Mucosa of stomach (tissue), 1 donor: ENCODE measurements at regions not wholly inside any gene's neighbourhood (a gene's known extent, or its start where the extent isn't known, plus 50 kb on each side); places are given as distances from the start of the nearest gene placed in this dataset.

ENCODE experiments used
- H3K27me3 ChIP-seq: one replicate; pipeline ENCODE4 v1.7.0; 2013; ENCODE audit warnings: mild to moderate bottlenecking, low read length; ENCODE audit not compliant: control insufficient read depth, insufficient read depth
- H3K36me3 ChIP-seq: one replicate; pipeline ENCODE4 v1.7.0; 2013; ENCODE audit warnings: low read length; ENCODE audit not compliant: control insufficient read depth, insufficient read depth
- H3K4me1 ChIP-seq: one replicate; pipeline ENCODE4 v1.7.0; 2013; ENCODE audit warnings: mild to moderate bottlenecking, low read length; ENCODE audit not compliant: control insufficient read depth, insufficient read depth
- H3K4me3 ChIP-seq: one replicate; pipeline ENCODE4 v1.7.0; 2013; ENCODE audit warnings: low read length
- H3K9ac ChIP-seq: one replicate; pipeline ENCODE4 v1.7.0; 2013; ENCODE audit warnings: mild to moderate bottlenecking, low read length, moderate library complexity
- H3K9me3 ChIP-seq: one replicate; pipeline ENCODE4 v1.7.0; 2013; ENCODE audit warnings: mild to moderate bottlenecking, low read length, moderate library complexity; ENCODE audit not compliant: control insufficient read depth
- donor health status: Pancreatic carcinoma.

DNA sequence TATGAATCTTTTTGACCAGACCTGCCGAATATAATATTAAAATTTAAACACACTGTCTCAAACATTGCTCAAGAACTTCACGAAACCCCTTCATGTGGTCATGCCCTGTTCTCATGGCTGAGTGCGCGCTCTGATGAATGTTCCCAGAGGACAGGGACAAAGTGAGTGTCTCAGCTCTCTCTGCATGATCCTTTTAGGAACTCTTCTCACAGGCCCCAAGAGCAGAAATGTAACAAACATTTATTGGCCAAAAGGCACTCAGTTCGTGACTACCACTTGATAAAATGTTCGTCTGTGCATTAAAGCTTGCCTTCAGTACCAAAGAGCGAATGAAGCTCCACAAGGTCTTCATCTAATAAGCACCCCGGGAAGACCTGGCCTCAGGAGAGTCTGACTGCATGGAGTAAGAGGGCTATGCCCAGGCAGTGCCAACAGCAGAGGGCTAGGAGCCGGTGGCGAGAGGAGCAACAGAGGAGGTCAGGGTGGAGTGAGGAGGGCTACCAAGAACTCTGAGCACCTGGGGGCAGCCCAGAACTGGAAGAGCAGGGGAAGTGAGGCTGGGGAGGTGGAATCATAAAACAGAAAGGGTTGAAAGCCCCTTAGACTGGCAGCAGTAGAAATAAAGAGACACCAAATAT is 171.1 kb downstream of the RHOU start:
- no peak overlapping the region for H3K9ac ChIP-seq
- no peaks in the 10 kb centered on the region for H3K9me3 ChIP-seq
- H3K4me3 ChIP-seq = no peak overlapping the region
- no peaks in the 10 kb centered on the region for H3K27me3 ChIP-seq
- no peaks in the 10 kb centered on the region for H3K36me3 ChIP-seq
- H3K4me1 ChIP-seq = peaks cover 16% of the 10 kb centered on the region

DNA sequence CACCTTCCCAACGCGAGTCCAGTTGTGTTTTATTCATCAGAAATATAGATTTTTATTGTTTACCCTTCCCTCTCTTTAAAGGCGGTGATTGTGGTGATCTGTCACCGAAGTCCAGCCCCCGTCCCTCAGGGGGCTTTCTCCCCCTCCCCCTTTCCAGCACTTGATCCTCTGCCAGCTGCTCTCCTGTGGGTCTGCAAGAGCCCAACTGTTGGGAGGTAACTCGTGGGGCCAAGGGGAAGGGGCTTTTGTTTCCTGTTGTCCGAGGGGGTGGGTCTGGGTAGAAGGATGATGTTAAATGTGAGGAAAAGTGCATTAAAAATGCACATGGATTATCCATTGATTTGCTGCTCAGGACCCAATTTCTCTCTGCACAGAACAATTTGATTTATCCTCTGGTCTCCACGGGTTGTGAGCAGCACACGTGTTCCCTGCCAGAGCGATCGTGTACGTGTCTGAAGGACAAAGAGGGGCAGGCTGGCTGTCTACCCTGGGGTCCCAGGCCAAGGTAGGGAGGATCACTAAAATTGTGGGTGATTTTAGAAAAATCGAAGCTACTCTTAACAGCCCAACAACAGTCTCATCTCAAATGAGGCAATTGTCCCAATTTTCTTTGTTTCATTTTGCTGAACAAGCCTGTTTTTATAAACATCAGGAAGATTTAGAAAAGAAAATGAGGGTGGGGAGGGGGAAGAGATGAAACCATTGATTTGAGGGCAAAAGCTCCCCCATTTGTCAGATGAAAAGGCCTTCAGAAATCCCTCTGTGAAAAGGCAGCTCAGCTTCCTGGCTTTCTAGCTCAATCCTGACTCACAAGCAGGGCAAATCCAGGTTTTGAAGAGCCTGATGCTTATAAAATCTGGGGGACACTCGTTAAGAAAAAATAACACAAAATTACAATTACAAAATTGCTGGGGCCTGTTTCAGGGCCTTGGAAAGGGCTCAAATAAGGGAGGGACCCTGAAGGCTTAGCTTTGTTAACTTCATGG is 176.2 kb downstream of the RHOU start:
- peaks cover 6% of the 10 kb centered on the region for H3K4me1 ChIP-seq
- H3K9ac ChIP-seq = no peak overlapping the region
- H3K27me3 ChIP-seq = no peaks in the 10 kb centered on the region
- H3K36me3 ChIP-seq = no peaks in the 10 kb centered on the region
- H3K4me3 ChIP-seq = no peak overlapping the region
- no peaks in the 10 kb centered on the region for H3K9me3 ChIP-seq

- Histone ChIP-seq H3K4me3 (no peak overlapping the region), H3K9me3 (no peaks in the 10 kb centered on the region), H3K4me1 (peaks cover 6% of the 10 kb centered on the region), H3K9ac (no peak overlapping the region), H3K36me3 (no peaks in the 10 kb centered on the region), H3K27me3 (no peaks in the 10 kb centered on the region)
Observed at GRCh38 chr1:228913626-228914414, 178.5 kb downstream of the RHOU start.

GRCh38 chr1:228914700-228915099 is 179.4 kb downstream of the RHOU start:
- H3K9ac ChIP-seq = no peak overlapping the region
- no peaks in the 10 kb centered on the region for H3K36me3 ChIP-seq
- H3K27me3 ChIP-seq = no peaks in the 10 kb centered on the region
- peaks cover 6% of the 10 kb centered on the region for H3K4me1 ChIP-seq
- no peaks in the 10 kb centered on the region for H3K9me3 ChIP-seq
- H3K4me3 ChIP-seq = no peak overlapping the region

- Histone ChIP-seq H3K4me1 (peaks cover 6% of the 10 kb centered on the region), H3K4me3 (no peak overlapping the region), H3K36me3 (no peaks in the 10 kb centered on the region), H3K9me3 (no peaks in the 10 kb centered on the region), H3K27me3 (no peaks in the 10 kb centered on the region), H3K9ac (no peak overlapping the region)
Observed at GRCh38 chr1:228917342-228917741, 182.1 kb downstream of the RHOU start.

- H3K9me3 ChIP-seq = no peaks in the 10 kb centered on the region
- no peaks in the 10 kb centered on the region for H3K36me3 ChIP-seq
- no peak overlapping the region for H3K4me3 ChIP-seq
Observed at GRCh38 chr1:228917755-228918154, 182.5 kb downstream of the RHOU start.

DNA sequence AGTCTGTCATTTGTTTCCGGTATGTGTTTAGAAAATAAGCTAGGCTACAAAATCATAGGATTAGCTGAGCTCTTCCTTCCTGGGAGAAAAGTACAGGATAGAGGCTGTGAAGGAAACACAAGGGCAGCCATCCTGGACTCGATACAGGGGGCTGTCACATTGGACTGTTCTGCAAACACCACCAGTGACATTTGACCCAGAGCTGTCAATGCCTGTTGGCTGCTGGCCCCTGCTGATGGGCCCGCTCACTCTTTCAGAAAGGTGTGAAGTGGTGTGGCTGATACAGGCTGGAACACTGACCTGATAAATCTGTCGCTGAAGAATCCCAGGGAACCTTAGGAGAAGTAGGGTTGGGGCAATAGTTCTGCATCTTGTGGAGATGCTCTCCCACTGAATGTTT is 183.1 kb downstream of the RHOU start:
- no peaks in the 10 kb centered on the region for H3K36me3 ChIP-seq
- no peak overlapping the region for H3K4me3 ChIP-seq
- no peak overlapping the region for H3K9ac ChIP-seq
- no peaks in the 10 kb centered on the region for H3K9me3 ChIP-seq
- H3K4me1 ChIP-seq = peaks cover 6% of the 10 kb centered on the region
- H3K27me3 ChIP-seq = no peaks in the 10 kb centered on the region

More at GRCh38 chr1:228917755-228918154, 182.5 kb downstream of the RHOU start:
- Histone ChIP-seq H3K9ac (no peak overlapping the region), H3K4me1 (peaks cover 6% of the 10 kb centered on the region), H3K27me3 (no peaks in the 10 kb centered on the region)

DNA sequence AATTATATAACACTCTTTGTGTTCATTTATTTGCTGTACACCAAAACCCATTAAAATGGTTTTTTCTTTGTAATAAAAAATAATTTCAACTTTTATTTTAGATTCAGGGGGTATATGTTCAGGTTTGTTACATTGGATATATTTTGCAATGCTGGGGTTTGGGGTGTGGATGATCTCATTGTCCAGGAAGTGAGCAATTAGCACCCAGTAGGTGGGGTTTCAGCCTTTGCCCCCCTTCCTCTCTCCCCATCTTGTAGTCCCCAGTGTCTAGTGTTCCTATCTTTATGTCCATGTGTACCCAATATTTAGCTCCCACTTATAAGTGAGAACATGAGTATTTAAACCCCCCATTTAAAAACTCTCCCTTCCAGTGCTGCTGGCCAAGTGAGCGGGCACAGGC is 184.6 kb downstream of the RHOU start:
- Histone ChIP-seq H3K36me3 (no peaks in the 10 kb centered on the region), H3K4me1 (peaks cover 6% of the 10 kb centered on the region), H3K9me3 (no peaks in the 10 kb centered on the region), H3K27me3 (no peaks in the 10 kb centered on the region), H3K4me3 (no peak overlapping the region), H3K9ac (no peak overlapping the region)

DNA sequence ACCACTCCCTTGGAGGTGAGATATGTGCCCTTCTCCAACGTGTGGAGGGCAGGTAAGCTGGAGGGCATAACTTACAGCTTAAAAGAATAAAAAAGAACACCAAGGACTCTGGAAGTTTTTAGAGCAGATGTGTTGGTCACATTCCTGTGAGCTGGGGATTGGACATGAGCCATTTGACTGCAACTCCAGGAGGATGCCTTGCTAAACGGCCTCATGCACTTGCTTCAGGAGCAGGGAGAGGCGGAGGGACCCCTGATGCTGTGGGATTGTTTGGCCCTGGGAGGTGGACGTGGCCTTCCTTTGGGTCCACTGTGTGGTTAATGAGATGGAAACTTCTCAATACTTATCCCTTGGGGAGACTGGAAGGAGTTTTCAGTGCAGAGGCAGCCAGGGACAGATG is 185.6 kb downstream of the RHOU start:
- no peak overlapping the region for H3K9ac ChIP-seq
- H3K4me3 ChIP-seq = no peak overlapping the region
- H3K36me3 ChIP-seq = no peaks in the 10 kb centered on the region
- no peaks in the 10 kb centered on the region for H3K4me1 ChIP-seq
- no peaks in the 10 kb centered on the region for H3K27me3 ChIP-seq
- no peaks in the 10 kb centered on the region for H3K9me3 ChIP-seq

DNA sequence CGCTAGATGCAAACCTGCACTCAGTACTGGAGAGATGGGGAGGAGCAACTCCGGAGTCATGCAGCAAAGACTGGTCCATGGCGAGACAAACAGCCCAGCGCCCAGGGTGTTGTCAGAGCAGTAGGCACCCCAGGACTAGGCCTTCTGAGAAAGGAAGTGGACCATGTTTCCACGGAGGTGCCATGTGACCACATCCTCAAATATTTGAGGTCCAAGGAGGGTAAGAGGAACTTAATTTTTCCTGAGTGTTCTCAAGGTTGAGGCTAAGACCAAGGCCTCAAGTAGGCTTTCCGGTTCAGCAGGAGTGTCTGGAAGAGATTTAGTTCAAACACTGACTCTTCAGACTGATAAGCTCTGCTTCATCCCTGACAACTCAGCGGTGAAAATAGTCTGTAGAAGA is 186.2 kb downstream of the RHOU start:
- Histone ChIP-seq H3K4me3 (no peak overlapping the region), H3K9ac (no peak overlapping the region), H3K36me3 (no peaks in the 10 kb centered on the region), H3K27me3 (no peaks in the 10 kb centered on the region), H3K4me1 (no peaks in the 10 kb centered on the region), H3K9me3 (no peaks in the 10 kb centered on the region)

DNA sequence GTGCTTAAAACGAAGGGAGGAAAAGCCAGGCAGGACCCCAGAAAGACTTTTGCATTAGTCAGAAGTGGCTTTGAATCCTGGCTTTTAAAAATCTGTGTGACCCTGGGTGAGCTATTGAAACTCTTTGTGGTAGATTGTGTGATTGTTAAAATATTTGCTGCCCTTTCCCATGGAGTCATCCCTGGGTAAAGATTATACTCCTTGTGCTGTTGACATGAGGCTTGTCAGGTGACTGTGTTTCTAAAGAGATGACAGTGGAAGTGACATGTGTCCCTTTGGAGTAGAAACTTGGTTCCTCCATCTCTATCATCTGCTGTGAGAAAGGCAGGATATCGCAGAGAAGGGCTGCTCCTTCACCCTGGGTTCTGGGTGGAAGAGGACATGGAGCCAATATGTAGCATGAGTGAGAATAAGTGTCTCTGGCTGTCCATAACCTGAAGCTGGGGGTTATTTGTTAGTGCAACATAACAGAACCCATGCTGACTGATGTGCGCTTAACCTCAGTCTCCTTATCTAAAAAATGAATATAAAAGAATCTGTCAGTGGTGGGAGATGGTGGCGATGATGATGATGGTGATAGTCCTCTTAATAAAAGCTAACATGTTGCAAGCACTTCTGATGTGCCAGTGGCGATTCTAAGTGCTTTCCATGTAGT is 187.6 kb downstream of the RHOU start:
- no peaks in the 10 kb centered on the region for H3K36me3 ChIP-seq
- no peak overlapping the region for H3K4me3 ChIP-seq
- H3K27me3 ChIP-seq = no peaks in the 10 kb centered on the region
- no peak overlapping the region for H3K9ac ChIP-seq
- no peaks in the 10 kb centered on the region for H3K9me3 ChIP-seq
- no peaks in the 10 kb centered on the region for H3K4me1 ChIP-seq
